ENCODE measurements at regions not wholly inside any gene's neighbourhood (a gene's known extent, or its start where the extent isn't known, plus 50 kb on each side); places are given as distances from the start of the nearest gene placed in this dataset.

GRCh38 chr13:80436571-80437169 lies 95.7 kb upstream of the SPRY2 start:
- H3K36me3 ChIP-seq (ENCODE audit: insufficient read depth, low read length), result no peaks in the 10 kb centered on the region
- no peak for DNase-seq (ENCODE audit: low spot score)
- no peaks in the 10 kb centered on the region for H3K9me2 ChIP-seq (ENCODE audit: insufficient read depth, low read length)
- no peaks in the 10 kb centered on the region for H3K9me3 ChIP-seq (ENCODE audit: low read length)
- POLR2A ChIA-PET, result interaction anchor here (1.0 to 1.4 kb wide), 2 partner anchors 17 to 20 kb away, joined by 3 to 5 read pairs; no protein-coding TSS in a partner anchor
- H3K4me1 ChIP-seq (ENCODE audit: insufficient read depth, low read length, poor library complexity, severe bottlenecking), result no peaks in the 10 kb centered on the region
- H2AFZ ChIP-seq (ENCODE audit: low read length), result no peak overlapping the region
- no peak for TF ChIP-seq EZH2phosphoT487 (IDR thresholded peaks at IDR 0.05; ENCODE audit: borderline replicate concordance, low read depth, low read length)
- no peak for TF ChIP-seq CTCF (conservative IDR thresholded peaks at IDR 0.05; ENCODE audit: low read length)
- no peaks in the 10 kb centered on the region for H4K20me1 ChIP-seq (ENCODE audit: insufficient read depth, low read length)
- BruUV-seq (replicated peaks), result no TSS peak
- CTCF ChIA-PET (ENCODE audit: unreplicated experiment), result no interaction called here
- no peak overlapping the region for H3K4me3 ChIP-seq (ENCODE audit: low read depth, low read length, poor library complexity, severe bottlenecking)
- intact Hi-C loops (cut with micrococcal nuclease; ENCODE audit: unreplicated experiment), result no loop called here
- no peak overlapping the region for H3K4me2 ChIP-seq (ENCODE audit: low read length)
- H3K79me2 ChIP-seq (ENCODE audit: insufficient read depth, low read depth, low read length), result no peaks in the 10 kb centered on the region
- no peak overlapping the region for H3K27ac ChIP-seq (ENCODE audit: low read depth, low read length, poor library complexity, severe bottlenecking)

GRCh38 chr13:80430561-80430960 lies 89.6 kb upstream of the SPRY2 start:
- no peaks in the 10 kb centered on the region for H3K79me2 ChIP-seq (ENCODE audit: insufficient read depth, low read depth, low read length)
- H2AFZ ChIP-seq (ENCODE audit: low read length), result no peak overlapping the region
- H3K4me2 ChIP-seq (ENCODE audit: low read length), result no peak overlapping the region
- no peak overlapping the region for H3K27ac ChIP-seq (ENCODE audit: low read depth, low read length, poor library complexity, severe bottlenecking)
- no peaks in the 10 kb centered on the region for H3K36me3 ChIP-seq (ENCODE audit: insufficient read depth, low read length)
- no TSS peak for BruUV-seq (replicated peaks)
- H3K4me1 ChIP-seq (ENCODE audit: insufficient read depth, low read length, poor library complexity, severe bottlenecking), result no peaks in the 10 kb centered on the region
- H3K9me3 ChIP-seq (ENCODE audit: low read length), result no peaks in the 10 kb centered on the region
- no peaks in the 10 kb centered on the region for H4K20me1 ChIP-seq (ENCODE audit: insufficient read depth, low read length)
- TF ChIP-seq EZH2phosphoT487 (IDR thresholded peaks at IDR 0.05; ENCODE audit: borderline replicate concordance, low read depth, low read length) (no peak), CTCF (conservative IDR thresholded peaks at IDR 0.05; ENCODE audit: low read length) (no peak)
- no peaks in the 10 kb centered on the region for H3K9me2 ChIP-seq (ENCODE audit: insufficient read depth, low read length)
- no peak overlapping the region for H3K4me3 ChIP-seq (ENCODE audit: low read depth, low read length, poor library complexity, severe bottlenecking)
- intact Hi-C loops (cut with micrococcal nuclease; ENCODE audit: unreplicated experiment), result no loop called here
- POLR2A ChIA-PET, result interaction anchor here (0.6 kb wide), 1 partner anchor 128 kb away, joined by 3 read pairs; no protein-coding TSS in a partner anchor
- CTCF ChIA-PET (ENCODE audit: unreplicated experiment), result no interaction called here
- DNase-seq (ENCODE audit: low spot score), result no peak

GRCh38 chr13:80428349-80429096 lies 87.6 kb upstream of the SPRY2 start:
- no peaks in the 10 kb centered on the region for H3K36me3 ChIP-seq (ENCODE audit: insufficient read depth, low read length)
- intact Hi-C loops (cut with micrococcal nuclease; ENCODE audit: unreplicated experiment), result no loop called here
- H3K4me3 ChIP-seq (ENCODE audit: low read depth, low read length, poor library complexity, severe bottlenecking), result no peak overlapping the region
- H2AFZ ChIP-seq (ENCODE audit: low read length), result no peak overlapping the region
- POLR2A ChIA-PET, result no interaction called here
- no peaks in the 10 kb centered on the region for H3K9me2 ChIP-seq (ENCODE audit: insufficient read depth, low read length)
- TF ChIP-seq CTCF (conservative IDR thresholded peaks at IDR 0.05; ENCODE audit: low read length) (no peak), EZH2phosphoT487 (IDR thresholded peaks at IDR 0.05; ENCODE audit: borderline replicate concordance, low read depth, low read length) (no peak)
- no peak overlapping the region for H3K4me2 ChIP-seq (ENCODE audit: low read length)
- H3K27ac ChIP-seq (ENCODE audit: low read depth, low read length, poor library complexity, severe bottlenecking), result no peak overlapping the region
- H4K20me1 ChIP-seq (ENCODE audit: insufficient read depth, low read length), result no peaks in the 10 kb centered on the region
- H3K4me1 ChIP-seq (ENCODE audit: insufficient read depth, low read length, poor library complexity, severe bottlenecking), result no peaks in the 10 kb centered on the region
- no TSS peak for BruUV-seq (replicated peaks)
- CTCF ChIA-PET (ENCODE audit: unreplicated experiment), result no interaction called here
- peaks cover 3% of the 10 kb centered on the region; the same call in 1 of the 2 replicates for H3K9me3 ChIP-seq (ENCODE audit: low read length)
- no peaks in the 10 kb centered on the region for H3K79me2 ChIP-seq (ENCODE audit: insufficient read depth, low read depth, low read length)
- no peak for DNase-seq (ENCODE audit: low spot score)
